Astrocyte of the cerebellum (primary cell): ENCODE measurements at regions not wholly inside any gene's neighbourhood (a gene's known extent, or its start where the extent isn't known, plus 50 kb on each side); places are given as distances from the start of the nearest gene placed in this dataset.

ENCODE experiments used
- DNase-seq: peaks from one replicate; pipeline ENCODE4 v3.0.0-alpha.2; 2011; ENCODE audit warnings: low read depth
- H3K4me3 ChIP-seq: 2 replicates; pipeline ENCODE4 v1.5.1; 2011; ENCODE audit warnings: mild to moderate bottlenecking, low read depth, low read length, moderate library complexity
- CTCF ChIP-seq: IDR thresholded peaks from 2 replicates; pipeline ENCODE4 v1.5.1; 2012; ENCODE audit warnings: low read length, low read depth, moderate library complexity, mild to moderate bottlenecking; ENCODE audit errors: missing control alignments
- in situ Hi-C: cut with HindIII; loops from 2 replicates; pipeline ENCODE4 v1.10.0; 2017; ENCODE audit warnings: low sequenced_read_pairs

GRCh38 chr9:89753472-89754055 lies 148.8 kb downstream of the GADD45G start:
- H3K4me3 ChIP-seq, result no peak overlapping the region
- no peak for TF ChIP-seq CTCF
- in situ Hi-C loops, result no loop called here
- DNase-seq, result no peak

- in situ Hi-C loops, result no loop called here
- H3K4me3 ChIP-seq, result no peak overlapping the region
- TF ChIP-seq CTCF, result no peak
- no peak for DNase-seq
Measured at GRCh38 chr9:89754193-89754592, 149.4 kb downstream of the GADD45G start.

GRCh38 chr9:89755821-89756220 lies 151.0 kb downstream of the GADD45G start:
- no peak for TF ChIP-seq CTCF
- no peak for DNase-seq
- no peak overlapping the region for H3K4me3 ChIP-seq
- in situ Hi-C loops, result no loop called here

GRCh38 chr9:89756891-89757537 lies 152.2 kb downstream of the GADD45G start:
- no peak for TF ChIP-seq CTCF
- no peak overlapping the region for H3K4me3 ChIP-seq
- no peak for DNase-seq
- in situ Hi-C loops, result no loop called here

GRCh38 chr9:89757776-89758528 lies 153.1 kb downstream of the GADD45G start:
- in situ Hi-C loops, result no loop called here
- TF ChIP-seq CTCF, result no peak
- DNase-seq, result no peak
- H3K4me3 ChIP-seq, result no peak overlapping the region

GRCh38 chr9:89759572-89759971 lies 154.8 kb downstream of the GADD45G start:
- no peak for DNase-seq
- no peak for TF ChIP-seq CTCF
- in situ Hi-C loops, result no loop called here
- H3K4me3 ChIP-seq, result no peak overlapping the region
